Occipital lobe (tissue), 1 donor: ENCODE measurements at regions not wholly inside any gene's neighbourhood (a gene's known extent, or its start where the extent isn't known, plus 50 kb on each side); places are given as distances from the start of the nearest gene placed in this dataset.

Experiments used
- DNase-seq: peaks from one replicate; lab custom pipeline; 2025; lab: John Stamatoyannopoulos, UW

DNA sequence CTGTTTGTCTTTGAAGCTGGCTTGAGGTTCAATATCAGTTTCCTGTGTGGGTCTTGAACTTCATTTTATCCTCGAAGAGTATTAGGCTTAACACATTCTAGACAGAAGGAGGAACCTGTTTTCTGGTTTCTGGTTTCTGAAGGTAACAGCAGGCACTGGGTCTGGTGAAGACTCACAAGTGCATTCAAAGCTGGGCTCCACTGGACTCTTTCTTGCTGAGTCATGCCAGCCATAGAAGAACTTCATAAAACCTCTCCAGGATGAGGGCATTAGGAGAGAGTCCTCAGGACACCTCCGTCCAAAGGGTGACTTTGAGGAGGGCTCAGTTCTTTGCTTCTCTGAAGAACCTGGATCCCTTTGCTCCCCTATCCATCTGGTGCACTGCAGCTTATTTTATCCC is 668.6 kb upstream of the SLC10A2 start:
- DNase-seq: no peak

DNA sequence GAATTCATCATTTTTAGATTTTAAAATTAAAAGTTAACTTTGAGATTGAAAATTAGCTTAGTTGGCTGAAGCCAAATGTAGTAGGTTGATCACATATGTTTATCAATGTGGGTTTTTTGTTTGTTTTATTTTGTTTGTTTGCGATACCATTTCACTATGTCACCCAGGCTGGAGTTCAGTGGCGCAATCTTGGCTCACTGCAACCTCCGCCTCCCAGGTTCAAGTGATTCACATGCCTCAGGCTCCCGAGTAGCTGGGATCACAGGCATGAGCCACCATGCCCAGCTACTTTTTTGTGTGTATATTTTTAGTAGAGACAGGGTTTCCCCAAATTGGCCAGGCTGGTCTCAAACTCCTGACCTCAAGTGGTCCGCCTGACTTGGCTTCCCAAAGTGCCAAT is 665.7 kb upstream of the SLC10A2 start:
- no peak for DNase-seq

DNA sequence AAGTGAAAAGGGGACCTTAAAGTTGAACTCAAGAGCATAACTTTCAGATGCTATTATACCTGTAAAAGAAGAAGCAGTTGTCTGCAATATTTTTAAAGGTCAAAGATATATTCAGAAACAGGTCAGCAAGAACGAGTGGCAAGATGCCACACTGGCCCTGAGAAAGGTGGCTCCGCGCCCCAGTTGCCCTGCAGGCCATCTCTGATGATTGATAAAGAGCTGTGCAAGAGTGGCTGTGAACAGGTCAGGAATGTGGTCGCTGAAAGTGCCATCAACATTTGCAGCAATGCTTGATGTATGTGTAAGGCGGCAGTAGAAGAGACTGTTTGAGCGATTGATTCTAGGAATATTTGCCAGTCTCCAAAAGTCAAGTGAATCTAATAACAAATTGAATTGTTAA is 664.2 kb upstream of the SLC10A2 start:
- DNase-seq: no peak

DNA sequence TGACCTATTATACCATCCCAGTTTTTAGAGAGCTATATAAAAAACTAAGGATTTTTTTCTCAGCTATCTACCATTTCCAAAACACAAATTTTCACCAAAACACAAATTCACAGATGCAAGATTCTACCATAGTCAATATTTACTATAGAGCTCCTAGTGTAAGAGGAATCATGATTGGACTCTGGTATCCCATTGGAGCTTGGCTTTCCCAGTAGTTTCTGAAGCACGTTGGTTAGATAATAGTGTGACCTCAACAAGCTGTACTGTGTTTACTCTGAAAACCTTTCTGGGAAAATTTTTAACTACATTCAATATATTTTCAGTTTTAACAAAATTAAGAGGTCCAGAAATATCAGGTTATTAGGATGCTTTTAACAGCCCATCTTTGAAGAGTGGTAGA is 660.6 kb upstream of the SLC10A2 start:
- DNase-seq: no peak

DNA sequence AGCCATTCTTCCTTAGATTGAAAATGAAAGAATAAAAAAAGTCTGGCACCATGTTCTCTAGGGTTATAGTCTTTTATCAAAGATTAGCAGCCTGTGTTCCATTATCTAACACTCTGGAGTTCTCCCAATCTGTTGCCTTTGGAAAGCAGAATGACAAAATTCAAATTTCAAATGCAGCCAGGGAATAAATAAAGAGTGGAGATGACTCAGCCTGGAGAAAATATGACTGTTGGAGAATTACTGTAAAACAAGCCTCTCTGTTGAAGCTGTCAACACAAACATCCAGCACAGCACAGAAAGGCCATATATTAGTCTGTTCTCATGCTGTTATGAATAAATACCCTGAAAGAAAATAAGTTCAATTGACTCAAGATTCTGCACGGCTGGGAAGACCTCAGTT is 650.5 kb upstream of the SLC10A2 start:
- no peak for DNase-seq

DNA sequence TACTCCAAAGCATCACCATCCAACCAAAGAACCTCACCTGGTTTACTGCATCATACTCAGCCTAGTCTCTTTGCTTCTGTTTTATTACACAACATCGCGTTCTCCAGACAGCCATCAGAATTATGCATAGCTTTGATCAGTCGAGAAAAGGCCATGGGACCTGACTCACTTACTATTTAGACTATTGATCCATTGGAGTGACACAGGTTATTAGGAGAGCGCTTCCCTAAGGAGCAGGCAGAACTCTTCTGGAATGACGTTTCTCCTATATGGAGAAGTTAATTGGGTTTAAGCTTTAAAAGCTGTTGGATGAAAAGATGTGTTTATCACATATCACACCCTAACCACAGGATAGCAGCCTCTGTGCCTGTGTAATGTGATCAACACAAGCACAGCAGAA is 649.1 kb upstream of the SLC10A2 start:
- DNase-seq: no peak

DNA sequence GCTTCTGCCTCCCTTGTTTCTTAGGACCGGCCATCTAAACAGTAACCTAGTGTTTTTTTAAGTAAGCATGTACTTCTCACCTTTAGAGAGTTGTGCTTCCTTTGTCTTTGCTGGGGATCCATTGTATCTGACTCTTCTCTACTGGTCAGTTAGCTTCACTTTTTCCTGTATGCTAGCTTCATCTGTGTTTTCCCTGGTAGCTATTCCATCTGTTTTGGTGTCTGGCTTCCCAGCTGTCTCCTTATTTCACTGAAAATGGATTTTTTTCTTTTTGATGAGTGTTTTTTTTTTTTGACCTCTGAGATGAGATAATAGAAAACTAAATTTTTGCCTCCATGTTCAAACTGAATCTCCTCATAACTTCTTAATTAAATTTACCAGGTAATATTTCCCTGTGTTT is 637.0 kb upstream of the SLC10A2 start:
- DNase-seq: no peak

DNA sequence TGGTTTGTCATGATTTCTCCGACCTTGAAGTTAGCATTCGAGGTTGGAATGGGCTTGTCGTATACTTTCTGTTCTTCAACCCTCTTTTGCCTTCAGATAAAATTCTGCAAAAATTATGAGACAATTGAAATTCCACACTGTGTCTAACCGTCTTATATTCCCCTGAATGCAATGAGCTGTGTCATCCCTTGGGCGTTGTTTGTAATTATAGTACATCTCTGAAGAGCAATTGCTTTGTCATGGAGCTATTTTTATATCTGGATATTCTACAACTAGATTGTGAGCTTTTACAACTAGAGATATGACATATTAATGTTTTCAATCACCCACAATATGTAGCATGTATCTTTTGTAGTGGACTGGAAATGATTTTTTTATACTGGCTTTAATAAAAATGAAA is 631.8 kb upstream of the SLC10A2 start:
- no peak for DNase-seq

DNA sequence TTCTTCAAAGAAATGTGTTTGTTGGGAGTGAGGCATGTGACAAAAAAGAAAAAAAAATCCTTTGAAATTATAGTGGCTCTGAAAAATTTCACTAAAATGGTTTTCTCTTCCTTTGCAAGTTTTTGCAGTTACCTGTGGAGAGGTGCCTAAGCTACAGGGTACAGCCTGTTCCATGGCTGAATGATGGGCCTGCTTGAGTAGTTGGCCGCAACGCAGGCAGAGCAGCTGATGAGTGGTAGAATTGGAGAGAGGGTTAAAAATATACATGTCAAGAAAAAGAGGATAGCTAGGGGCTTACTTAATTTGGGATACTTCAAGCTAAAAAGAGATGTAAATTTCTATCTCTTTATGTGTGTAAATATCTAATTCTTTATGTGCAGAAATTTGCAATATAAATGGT is 629.1 kb upstream of the SLC10A2 start:
- no peak for DNase-seq

DNA sequence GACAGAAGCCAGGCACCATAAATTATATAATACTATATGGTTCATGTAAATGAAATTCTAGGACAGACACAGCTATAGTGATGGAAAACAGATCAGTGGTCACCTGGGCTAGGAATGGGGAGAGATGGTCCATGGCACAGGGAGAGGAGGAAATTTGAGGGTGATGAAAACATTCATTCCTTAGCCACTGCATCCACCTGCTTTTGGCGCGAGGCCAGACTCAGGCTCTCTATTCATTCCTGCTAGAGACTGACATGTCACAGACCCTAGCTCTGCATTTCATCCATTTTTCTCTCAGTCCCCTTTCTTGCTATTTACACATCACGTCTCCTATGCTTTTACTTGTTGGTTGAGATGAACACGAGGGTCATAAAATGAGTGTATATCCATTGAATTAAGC is 628.3 kb upstream of the SLC10A2 start:
- DNase-seq: no peak

DNA sequence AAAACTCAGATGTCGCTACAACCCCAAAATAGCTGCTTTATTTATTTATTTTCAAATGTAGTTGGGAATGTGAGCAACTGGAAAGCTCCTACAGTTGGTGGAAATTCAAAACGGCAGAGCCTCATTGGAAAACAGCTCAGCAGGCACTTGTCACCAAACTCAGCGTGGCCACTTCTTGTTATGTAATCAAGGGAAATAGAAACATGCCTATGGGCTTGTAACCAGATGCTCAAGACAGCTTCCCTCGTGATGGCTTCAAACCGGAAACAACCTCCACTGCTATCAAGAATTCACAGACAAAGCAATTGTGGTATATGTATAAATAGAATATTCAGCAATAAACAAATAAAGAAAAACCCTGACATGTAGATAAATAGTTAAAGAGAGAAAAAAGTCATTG is 627.8 kb upstream of the SLC10A2 start:
- DNase-seq: no peak

DNA sequence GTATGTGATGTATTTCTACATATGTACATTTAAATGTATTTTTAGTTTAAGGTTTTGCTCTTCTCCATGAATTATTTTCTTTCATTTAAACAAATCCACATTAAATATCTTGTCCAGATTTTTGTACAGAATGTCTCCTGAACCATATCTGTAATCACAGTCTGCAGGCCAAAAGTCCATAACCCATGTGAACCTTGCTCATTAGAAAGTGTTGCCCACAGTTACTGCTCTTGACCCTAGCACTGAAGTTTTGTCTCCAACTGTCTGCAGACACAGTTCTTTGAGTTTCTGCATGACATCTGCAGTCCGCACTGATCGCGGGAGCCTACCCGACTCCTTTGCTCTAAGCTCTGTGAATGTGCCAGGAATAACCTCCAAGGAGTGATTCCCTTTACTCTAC is 626.2 kb upstream of the SLC10A2 start:
- DNase-seq: no peak

DNA sequence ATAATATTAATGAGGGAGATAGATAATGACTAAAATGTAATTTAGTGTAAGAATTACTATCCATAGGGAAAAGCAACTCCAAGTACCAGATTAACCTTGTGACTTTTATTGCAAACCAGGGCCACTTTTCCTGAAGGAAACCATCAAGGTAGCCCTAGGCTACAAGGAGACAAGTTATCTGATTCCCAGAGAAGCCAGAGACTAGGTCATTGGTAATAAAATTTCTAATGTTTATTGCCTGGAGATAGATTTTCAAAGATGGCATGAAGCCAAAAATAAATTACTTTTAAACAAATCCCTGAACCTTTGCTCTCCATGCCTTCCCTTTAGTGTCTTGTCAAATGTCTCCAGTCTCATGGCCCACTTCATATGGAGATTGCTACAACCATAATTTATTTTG is 610.1 kb upstream of the SLC10A2 start:
- no peak for DNase-seq

DNA sequence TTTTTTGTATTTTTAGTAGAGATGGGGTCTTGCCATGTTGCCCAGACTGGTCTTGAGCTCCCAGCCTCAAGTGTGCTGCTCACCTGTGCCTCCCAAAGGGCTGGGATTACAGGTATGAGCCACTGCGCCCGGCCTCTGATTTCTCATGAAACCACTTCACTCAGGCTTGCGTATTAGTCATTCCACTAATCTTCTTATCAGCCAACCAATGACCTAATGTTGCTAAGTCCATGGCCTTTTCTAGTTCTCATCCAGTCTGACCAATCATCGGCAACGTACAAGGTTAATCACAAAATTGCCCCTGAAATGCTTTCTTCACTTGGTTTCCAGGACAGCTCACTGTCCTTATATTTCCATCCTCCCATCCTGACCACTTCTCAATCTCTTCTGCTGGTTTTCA is 605.3 kb upstream of the SLC10A2 start:
- no peak for DNase-seq

DNA sequence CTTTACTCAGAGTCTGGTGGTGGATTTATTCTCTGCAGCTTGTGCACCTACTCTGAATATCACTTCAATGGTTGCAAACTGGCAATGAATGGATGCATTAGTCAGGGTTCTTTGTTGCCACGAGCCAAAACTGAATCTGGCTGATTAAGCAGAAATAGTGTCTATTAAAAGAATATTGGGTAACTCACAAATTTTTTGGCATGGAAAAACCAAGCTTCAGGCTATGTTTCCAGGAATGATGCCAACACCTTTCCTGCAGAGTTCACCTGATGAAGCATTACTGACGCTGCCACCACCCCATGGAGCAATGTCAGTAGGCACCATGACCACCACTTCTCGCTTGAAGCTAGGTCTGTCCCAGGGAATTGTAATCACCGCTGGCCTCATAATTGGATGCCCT is 597.8 kb upstream of the SLC10A2 start:
- no peak for DNase-seq

DNA sequence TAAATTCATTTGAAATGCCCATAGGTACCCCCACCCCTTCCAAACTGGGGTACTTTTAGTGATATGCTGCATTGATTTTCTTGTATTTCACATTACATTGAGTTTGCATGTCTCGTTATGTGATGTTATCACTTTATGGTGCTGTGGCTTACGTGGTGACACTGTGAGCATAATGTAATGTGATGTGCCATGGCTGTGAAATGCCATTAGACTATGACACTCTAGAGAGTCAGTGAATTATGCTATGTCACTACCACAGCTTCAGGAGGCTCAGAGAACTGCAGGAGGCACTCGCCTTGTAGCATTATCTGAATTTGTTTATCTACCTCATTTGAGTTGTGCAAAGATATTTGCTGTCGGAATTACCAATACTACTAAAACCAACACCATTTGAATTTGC is 590.1 kb upstream of the SLC10A2 start:
- no peak for DNase-seq

DNA sequence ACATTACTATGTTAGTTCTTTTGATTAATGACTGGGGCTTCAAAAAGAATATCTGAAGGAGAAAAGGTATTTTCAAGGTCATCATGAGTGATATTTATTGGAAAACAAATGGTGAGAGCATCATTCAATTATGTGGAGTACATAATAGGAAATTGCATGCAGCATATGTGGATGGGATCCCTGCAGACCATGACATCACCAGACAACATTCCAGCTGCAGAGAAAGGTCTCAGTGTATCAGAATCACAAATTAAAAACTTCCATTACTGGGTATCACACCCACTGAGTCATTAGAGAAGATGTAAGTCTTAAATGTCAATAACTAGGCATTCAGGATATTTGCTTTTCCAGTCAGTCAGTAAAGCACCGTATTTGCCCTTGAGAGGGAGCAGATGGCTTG is 574.4 kb upstream of the SLC10A2 start:
- no peak for DNase-seq

DNA sequence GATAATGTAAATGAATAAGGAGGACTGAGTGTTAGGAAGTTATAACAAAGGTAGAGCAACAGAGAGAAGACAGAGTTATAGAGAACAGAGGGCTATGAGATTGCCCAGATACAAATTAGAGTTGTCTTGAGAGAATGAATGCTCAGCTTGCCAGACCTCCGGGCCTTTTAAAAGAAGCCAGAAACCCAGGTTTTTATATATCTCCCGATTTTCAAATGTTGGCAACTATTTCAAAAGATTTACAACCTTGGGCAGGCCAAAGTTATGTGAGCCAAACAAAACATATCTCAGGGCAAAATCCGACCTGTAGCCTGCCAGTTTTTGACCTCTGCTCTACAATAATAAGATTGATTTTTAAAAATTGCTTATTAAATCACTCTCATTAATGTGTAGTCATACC is 573.1 kb upstream of the SLC10A2 start:
- DNase-seq: no peak

DNA sequence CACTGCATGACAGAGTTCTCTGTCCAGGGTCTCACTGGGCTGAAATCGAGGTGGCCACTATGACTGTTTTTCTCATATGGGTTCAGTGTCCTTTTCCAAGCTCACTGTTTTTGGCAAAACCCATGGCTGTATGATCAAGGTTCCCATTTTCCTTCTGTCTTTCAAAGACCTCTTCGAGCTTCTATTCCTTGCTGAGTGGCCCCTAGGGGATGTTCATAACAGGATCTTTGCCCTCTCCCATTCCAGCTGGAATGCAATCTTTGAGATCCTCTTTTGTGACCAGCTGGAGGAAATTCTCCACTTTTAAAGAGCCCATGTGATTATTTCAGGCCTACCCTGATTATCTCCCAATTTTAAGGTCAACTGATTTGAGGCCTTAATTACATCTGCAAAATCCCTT is 572.5 kb upstream of the SLC10A2 start:
- DNase-seq: no peak

DNA sequence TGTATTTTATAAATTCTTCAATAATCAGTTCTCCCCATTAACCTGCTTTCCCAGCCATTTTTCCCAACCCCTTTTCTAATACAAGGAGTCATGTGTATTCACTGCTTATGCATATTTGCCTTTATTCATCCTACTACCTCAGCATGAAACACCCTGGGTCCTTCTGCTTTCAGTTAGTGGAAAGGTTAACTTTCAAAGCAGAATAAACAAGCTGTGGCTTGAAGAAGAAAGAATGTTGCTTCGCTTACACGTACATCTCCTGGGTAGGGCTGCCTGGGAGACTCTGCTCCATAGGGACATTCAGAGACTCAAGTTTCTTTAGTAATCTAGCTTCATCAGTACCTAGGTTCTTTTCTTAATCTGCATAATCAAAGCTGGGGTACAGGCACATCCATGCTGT is 567.8 kb upstream of the SLC10A2 start:
- DNase-seq: no peak

DNA sequence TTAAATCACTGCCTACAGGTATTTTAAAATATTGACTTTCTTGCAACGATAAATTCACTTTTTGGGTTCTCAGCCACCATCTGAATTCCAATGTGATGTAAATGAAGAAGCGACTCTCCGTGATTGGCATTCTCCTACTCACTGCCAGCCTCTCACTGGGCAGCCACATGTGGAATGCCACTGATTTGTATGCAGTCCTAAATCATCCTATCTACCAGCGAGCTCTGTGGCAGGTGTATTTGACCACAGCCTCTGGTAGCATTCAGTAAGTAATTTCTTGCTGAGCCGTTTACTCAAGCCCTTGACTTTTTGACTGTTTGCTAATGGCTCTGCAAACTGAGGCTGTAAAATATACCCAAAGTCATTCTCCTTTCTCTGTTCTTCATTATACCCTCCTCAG is 559.0 kb upstream of the SLC10A2 start:
- DNase-seq: no peak

DNA sequence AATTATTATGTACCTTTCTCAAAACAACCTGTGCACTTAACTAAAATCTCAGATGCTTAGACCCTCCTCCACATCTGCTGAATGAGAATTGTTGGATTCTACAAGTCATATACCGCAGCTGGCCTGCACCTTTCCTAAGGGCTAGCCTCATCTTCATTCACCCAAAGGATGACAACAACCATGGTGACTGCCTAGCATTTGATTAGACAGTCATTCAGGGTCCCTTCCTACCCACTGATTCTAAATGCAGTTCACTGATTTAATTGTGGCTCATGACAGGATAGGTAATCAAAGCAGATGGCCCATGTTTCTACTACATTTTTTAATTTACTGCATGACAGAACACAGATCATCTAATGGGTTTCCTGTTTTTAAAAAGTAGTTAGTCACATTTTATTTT is 551.9 kb upstream of the SLC10A2 start:
- DNase-seq: no peak

DNA sequence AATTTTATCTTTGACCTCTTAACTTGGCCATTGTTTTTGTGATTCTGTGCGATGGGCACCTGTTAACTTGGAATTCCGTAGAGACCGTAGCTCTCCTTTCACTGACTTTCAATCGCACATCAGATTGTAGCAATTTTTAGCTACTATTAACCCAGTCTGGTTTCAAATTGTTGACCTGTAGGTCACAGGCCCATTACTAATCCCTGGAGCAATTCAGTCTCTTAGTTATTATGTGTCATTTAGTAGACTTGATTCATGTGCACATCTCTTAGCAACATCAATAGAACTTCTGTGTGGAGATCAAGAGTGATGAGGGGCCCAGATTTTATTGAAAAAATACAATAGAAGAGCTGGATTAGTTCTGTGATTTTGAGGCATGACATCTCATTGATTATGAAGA is 549.6 kb upstream of the SLC10A2 start:
- no peak for DNase-seq

DNA sequence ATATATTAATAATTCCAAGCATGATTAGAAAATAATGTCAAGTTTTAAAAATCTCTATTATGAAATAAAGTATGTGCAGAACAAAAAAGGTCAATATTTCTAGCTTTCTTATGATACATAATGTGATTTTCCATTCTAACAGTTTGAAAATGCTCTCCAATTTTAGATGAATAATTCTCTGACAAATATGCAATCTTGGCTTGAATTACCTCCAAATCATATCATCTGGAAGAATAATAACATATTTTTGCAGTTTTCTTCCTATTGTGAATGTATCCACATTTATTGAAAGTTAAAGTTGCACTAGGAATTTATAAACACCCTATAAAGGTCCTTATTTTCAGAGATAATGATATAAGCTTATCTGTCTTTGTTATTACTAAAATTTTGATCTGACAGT is 548.5 kb upstream of the SLC10A2 start:
- no peak for DNase-seq

DNA sequence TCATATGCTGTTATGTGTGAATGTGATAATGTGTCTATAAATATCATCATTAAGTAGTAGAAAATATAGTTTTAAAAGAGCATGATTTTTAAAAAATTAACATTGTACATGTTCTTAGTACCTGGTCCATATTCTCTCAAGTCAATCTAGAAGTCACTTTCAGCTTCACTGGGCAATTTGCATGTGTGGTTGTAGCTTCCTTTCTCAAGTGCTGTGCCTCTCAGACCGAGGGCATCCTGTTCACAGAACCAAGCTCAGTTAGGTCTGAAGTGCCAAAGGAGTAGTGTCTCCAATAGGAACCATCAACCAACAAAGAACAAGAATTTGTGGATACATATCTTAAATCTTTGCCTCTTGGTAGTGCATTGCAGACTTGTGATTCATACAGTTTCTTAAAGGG is 541.8 kb upstream of the SLC10A2 start:
- no peak for DNase-seq
